ENCODE measurements at regions not wholly inside any gene's neighbourhood (a gene's known extent, or its start where the extent isn't known, plus 50 kb on each side); places are given as distances from the start of the nearest gene placed in this dataset.
A peak's percentile ranks its signal among the peaks of the same experiment; 100 is the strongest.

- no peak for TF ChIP-seq CTCF (IDR thresholded peaks at IDR 0.05; ENCODE audit: borderline replicate concordance, control extremely low read depth, extremely low read depth, insufficient read depth, missing control alignments)
- in situ Hi-C loops (cut with MboI; ENCODE audit: low sequenced_read_pairs, unreplicated experiment) = no loop called here
- DNase-seq (ENCODE audit: low spot score) = no peak
Measured at GRCh38 chr14:95445161-95445560, 71.3 kb downstream of the SYNE3 start.

- in situ Hi-C loops (cut with MboI; ENCODE audit: low sequenced_read_pairs, unreplicated experiment) = loop anchor here (5.0 kb wide), 1 partner anchor 83 kb away; no protein-coding TSS in a partner anchor
- TF ChIP-seq CTCF (IDR thresholded peaks at IDR 0.05; ENCODE audit: borderline replicate concordance, control extremely low read depth, extremely low read depth, insufficient read depth, missing control alignments) = no peak
- DNase-seq (ENCODE audit: low spot score) = no peak
Measured at GRCh38 chr14:95444132-95445129, 72.0 kb downstream of the SYNE3 start.

- peak; percentile 79 for TF ChIP-seq CTCF (IDR thresholded peaks at IDR 0.05; ENCODE audit: borderline replicate concordance, control extremely low read depth, extremely low read depth, insufficient read depth, missing control alignments)
- in situ Hi-C loops (cut with MboI; ENCODE audit: low sequenced_read_pairs, unreplicated experiment) = loop anchor here (5.0 kb wide), 1 partner anchor 85 kb away; no protein-coding TSS in a partner anchor
- peak; percentile 89 for DNase-seq (ENCODE audit: low spot score)
Measured at GRCh38 chr14:95442633-95443021, 73.8 kb downstream of the SYNE3 start.

GRCh38 chr14:95442016-95442632, 74.3 kb downstream of the SYNE3 start:
- TF ChIP-seq CTCF (IDR thresholded peaks at IDR 0.05; ENCODE audit: borderline replicate concordance, control extremely low read depth, extremely low read depth, insufficient read depth, missing control alignments) = no peak
- in situ Hi-C loops (cut with MboI; ENCODE audit: low sequenced_read_pairs, unreplicated experiment) = loop anchor here (5.0 kb wide), 1 partner anchor 85 kb away; no protein-coding TSS in a partner anchor
- no peak for DNase-seq (ENCODE audit: low spot score)

- in situ Hi-C loops (cut with MboI; ENCODE audit: low sequenced_read_pairs, unreplicated experiment) = loop anchor here (5.0 kb wide), 1 partner anchor 86 kb away; no protein-coding TSS in a partner anchor
- DNase-seq (ENCODE audit: low spot score) = no peak
- TF ChIP-seq CTCF (IDR thresholded peaks at IDR 0.05; ENCODE audit: borderline replicate concordance, control extremely low read depth, extremely low read depth, insufficient read depth, missing control alignments) = no peak
Measured at GRCh38 chr14:95440951-95441350, 75.5 kb downstream of the SYNE3 start.

- in situ Hi-C loops (cut with MboI; ENCODE audit: low sequenced_read_pairs, unreplicated experiment) = loop anchor here (5.0 kb wide), 1 partner anchor 87 kb away; no protein-coding TSS in a partner anchor
- no peak for TF ChIP-seq CTCF (IDR thresholded peaks at IDR 0.05; ENCODE audit: borderline replicate concordance, control extremely low read depth, extremely low read depth, insufficient read depth, missing control alignments)
- no peak for DNase-seq (ENCODE audit: low spot score)
Measured at GRCh38 chr14:95440496-95440895, 76.0 kb downstream of the SYNE3 start.
